Keratinocyte (primary cell): ENCODE measurements at regions not wholly inside any gene's neighbourhood (a gene's known extent, or its start where the extent isn't known, plus 50 kb on each side); places are given as distances from the start of the nearest gene placed in this dataset.

Experiments
- DNase-seq: peaks from one replicate; pipeline ENCODE4 v3.0.0-alpha.2; 2011; ENCODE audit warnings: low read depth, missing footprints, low spot score
- FAIRE-seq: peaks from 2 replicates; lab custom pipeline; 2011; peaks lifted over from hg19 to GRCh38; lab: Jason Lieb, UNC
- H2AFZ ChIP-seq: 2 replicates; pipeline ENCODE4 v1.6.0; 2012; ENCODE audit warnings: low read length, control low read depth, inconsistent platforms; ENCODE audit not compliant: control insufficient read depth
- H3K27ac ChIP-seq: 2 replicates; pipeline ENCODE4 v1.5.1; 2011; ENCODE audit warnings: low read length; ENCODE audit not compliant: control insufficient read depth, insufficient read depth
- H3K27me3 ChIP-seq: 3 replicates; pipeline ENCODE4 v1.6.0; 2011; ENCODE audit warnings: low read length; ENCODE audit not compliant: control insufficient read depth, insufficient read depth; ENCODE audit errors: extremely low read depth
- H3K36me3 ChIP-seq, 2 experiments: 2 replicates in 1 of 2; 3 replicates in 1 of 2; pipeline ENCODE4 v1.5.1; 2011; ENCODE audit warnings: low read length in 2 of 2, mild to moderate bottlenecking in 1 of 2; ENCODE audit not compliant: control insufficient read depth in 2 of 2, insufficient read depth in 2 of 2; ENCODE audit errors: extremely low read depth in 1 of 2
- H3K4me1 ChIP-seq: 3 replicates; pipeline ENCODE4 v1.5.1; 2011; ENCODE audit warnings: low read length; ENCODE audit not compliant: control insufficient read depth, insufficient read depth; ENCODE audit errors: extremely low read depth
- H3K4me2 ChIP-seq: 3 replicates; pipeline ENCODE4 v1.6.0; 2011; ENCODE audit warnings: low read depth, low read length; ENCODE audit not compliant: control insufficient read depth, insufficient read depth; ENCODE audit errors: extremely low read depth
- H3K4me3 ChIP-seq, 3 experiments: fragments of 200-600 bp in 1 of 3; sonication (generic) in 1 of 3; 2 replicates in 2 of 3; 3 replicates in 1 of 3; pipeline ENCODE4 v1.5.1; 2011 to 2016; ENCODE audit warnings: low read length in 3 of 3, mild to moderate bottlenecking in 3 of 3, control low read depth in 2 of 3, inconsistent platforms in 1 of 3, low read depth in 1 of 3, mixed read lengths in 1 of 3, mixed run types in 1 of 3, moderate library complexity in 1 of 3; ENCODE audit not compliant: control insufficient read depth in 2 of 3, insufficient read depth in 2 of 3; ENCODE audit errors: extremely low read depth in 1 of 3
- H3K79me2 ChIP-seq: 2 replicates; pipeline ENCODE4 v1.6.0; 2012; ENCODE audit warnings: low read length; ENCODE audit not compliant: control insufficient read depth, insufficient read depth
- H3K9ac ChIP-seq: 3 replicates; pipeline ENCODE4 v1.6.0; 2011; ENCODE audit warnings: low read length; ENCODE audit not compliant: control insufficient read depth, insufficient read depth; ENCODE audit errors: extremely low read depth
- H3K9me1 ChIP-seq: 3 replicates; pipeline ENCODE4 v1.6.0; 2011; ENCODE audit warnings: low read length; ENCODE audit not compliant: control insufficient read depth, insufficient read depth; ENCODE audit errors: extremely low read depth
- H3K9me3 ChIP-seq: 2 replicates; pipeline ENCODE4 v1.5.1; 2012; ENCODE audit warnings: low read depth, low read length; ENCODE audit not compliant: control insufficient read depth
- H4K20me1 ChIP-seq: 3 replicates; pipeline ENCODE4 v1.6.0; 2011; ENCODE audit warnings: low read length; ENCODE audit not compliant: control insufficient read depth, insufficient read depth; ENCODE audit errors: extremely low read depth
- EZH2 ChIP-seq: IDR thresholded peaks from one replicate; pipeline ENCODE4 v1.6.1; 2012; ENCODE audit warnings: inconsistent platforms, mild to moderate bottlenecking, low read length, moderate library complexity
- dilution Hi-C: fragments of 300-500 bp; cut with MboI; formaldehyde crosslinking; loops from one replicate; pipeline ENCODE4 v1.7.0; 2020; ENCODE audit warnings: low sequenced_read_pairs; ENCODE audit not compliant: extremely low pct_ligation_motif_present
- TF ChIP-seq, protein P1 (sequence below), 3 experiments: IDR thresholded peaks in 1 of 3; conservative IDR thresholded peaks in 1 of 3; optimal IDR thresholded peaks in 1 of 3; 2 replicates in 2 of 3; 3 replicates in 1 of 3; pipeline versions ENCODE3 to v1.5.1; 2011; ENCODE audit warnings: low read length in 3 of 3, mild to moderate bottlenecking in 3 of 3, moderate library complexity in 2 of 3, control low read depth in 1 of 3, inconsistent platforms in 1 of 3; ENCODE audit not compliant: insufficient read depth in 2 of 3; ENCODE audit errors: extremely low read depth in 1 of 3

DNA sequence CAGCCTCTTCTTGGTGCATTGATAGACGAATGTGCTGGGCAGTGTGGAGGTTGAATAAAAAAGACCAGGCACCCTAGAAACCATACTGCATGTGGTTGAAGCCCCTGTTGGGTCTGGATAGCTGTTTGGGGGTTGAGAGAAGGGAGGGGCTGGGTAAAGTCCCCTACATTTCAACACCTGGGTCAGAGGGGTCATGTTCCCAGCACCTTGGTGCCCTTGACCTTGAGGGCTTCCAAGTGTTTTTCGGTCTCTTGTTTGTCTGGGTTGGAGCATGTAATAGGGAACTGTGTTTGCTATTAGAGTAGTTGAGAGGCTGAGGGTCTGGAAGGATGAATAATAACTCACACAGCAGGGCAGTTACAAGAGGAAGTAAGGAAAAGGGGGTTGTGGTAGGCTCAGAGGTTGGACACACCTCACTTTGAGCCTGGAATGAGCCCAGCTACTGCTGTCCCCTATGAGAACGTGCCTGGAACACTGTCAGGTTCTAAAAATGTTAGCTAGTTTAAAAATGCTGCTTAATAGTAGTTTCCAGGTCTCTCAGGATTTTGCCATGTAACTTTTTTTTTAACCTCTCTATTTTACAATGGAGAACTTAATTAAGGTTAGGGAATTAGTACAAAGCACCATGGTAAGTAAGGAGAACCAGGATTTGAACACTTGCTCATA lies 155.2 kb upstream of the SPRY4 start:
- H3K9ac ChIP-seq, result no peak overlapping the region
- no peak for TF ChIP-seq EZH2
- TF ChIP-seq, protein P1, sequence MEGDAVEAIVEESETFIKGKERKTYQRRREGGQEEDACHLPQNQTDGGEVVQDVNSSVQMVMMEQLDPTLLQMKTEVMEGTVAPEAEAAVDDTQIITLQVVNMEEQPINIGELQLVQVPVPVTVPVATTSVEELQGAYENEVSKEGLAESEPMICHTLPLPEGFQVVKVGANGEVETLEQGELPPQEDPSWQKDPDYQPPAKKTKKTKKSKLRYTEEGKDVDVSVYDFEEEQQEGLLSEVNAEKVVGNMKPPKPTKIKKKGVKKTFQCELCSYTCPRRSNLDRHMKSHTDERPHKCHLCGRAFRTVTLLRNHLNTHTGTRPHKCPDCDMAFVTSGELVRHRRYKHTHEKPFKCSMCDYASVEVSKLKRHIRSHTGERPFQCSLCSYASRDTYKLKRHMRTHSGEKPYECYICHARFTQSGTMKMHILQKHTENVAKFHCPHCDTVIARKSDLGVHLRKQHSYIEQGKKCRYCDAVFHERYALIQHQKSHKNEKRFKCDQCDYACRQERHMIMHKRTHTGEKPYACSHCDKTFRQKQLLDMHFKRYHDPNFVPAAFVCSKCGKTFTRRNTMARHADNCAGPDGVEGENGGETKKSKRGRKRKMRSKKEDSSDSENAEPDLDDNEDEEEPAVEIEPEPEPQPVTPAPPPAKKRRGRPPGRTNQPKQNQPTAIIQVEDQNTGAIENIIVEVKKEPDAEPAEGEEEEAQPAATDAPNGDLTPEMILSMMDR (optimal IDR thresholded peaks at IDR 0.05 in 1 of 3, IDR thresholded peaks at IDR 0.05 in 1 of 3, conservative IDR thresholded peaks at IDR 0.05 in 1 of 3; ENCODE audit: extremely low read depth in 1 of 3, insufficient read depth in 2 of 3, low read length in 3 of 3), result no peak
- H3K9me1 ChIP-seq, result no peaks in the 10 kb centered on the region
- H4K20me1 ChIP-seq, result no peaks in the 10 kb centered on the region
- FAIRE-seq (no peak), DNase-seq (no peak)
- dilution Hi-C loops, result no loop called here
- H3K9me3 ChIP-seq, result peaks cover 3% of the 10 kb centered on the region
- H3K27ac ChIP-seq, result no peak overlapping the region
- H3K27me3 ChIP-seq, result no peaks in the 10 kb centered on the region
- no peaks in the 10 kb centered on the region for H3K36me3 ChIP-seq
- no peak overlapping the region for H2AFZ ChIP-seq
- no peaks in the 10 kb centered on the region for H3K79me2 ChIP-seq
- no peak overlapping the region for H3K4me2 ChIP-seq
- H3K4me3 ChIP-seq, result no peak overlapping the region
- peaks cover 11% of the 10 kb centered on the region for H3K4me1 ChIP-seq

DNA sequence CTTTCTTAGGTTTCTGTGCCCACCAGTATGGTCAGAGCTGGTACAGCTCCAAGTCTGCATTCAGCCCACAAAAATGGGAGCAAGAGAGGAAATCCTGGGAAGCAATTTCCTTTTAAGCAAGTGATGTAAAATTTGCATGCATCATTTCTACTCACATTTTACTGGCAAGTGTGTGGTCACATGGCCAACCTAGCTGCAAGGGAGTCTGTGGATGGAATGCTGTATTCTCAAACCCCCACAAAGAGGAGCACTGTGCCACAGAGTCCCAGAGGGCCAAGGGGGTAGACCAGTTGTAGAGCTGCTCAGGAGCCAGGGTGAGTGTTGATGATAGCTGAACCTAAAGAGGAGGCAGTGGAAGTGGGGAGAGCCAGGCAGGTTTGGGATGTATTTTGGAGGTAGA lies 154.3 kb upstream of the SPRY4 start:
- H3K9me1 ChIP-seq, result no peaks in the 10 kb centered on the region
- FAIRE-seq, result no peak
- TF ChIP-seq EZH2, result no peak
- TF ChIP-seq, protein P1 (optimal IDR thresholded peaks at IDR 0.05 in 1 of 3, IDR thresholded peaks at IDR 0.05 in 1 of 3, conservative IDR thresholded peaks at IDR 0.05 in 1 of 3; ENCODE audit: extremely low read depth in 1 of 3, insufficient read depth in 2 of 3, low read length in 3 of 3), result no peak
- DNase-seq, result no peak
- H4K20me1 ChIP-seq, result no peaks in the 10 kb centered on the region
- H3K4me1 ChIP-seq, result peaks cover 20% of the 10 kb centered on the region
- H3K9me3 ChIP-seq, result peaks cover 3% of the 10 kb centered on the region
- H3K36me3 ChIP-seq, result no peaks in the 10 kb centered on the region
- H3K79me2 ChIP-seq, result no peaks in the 10 kb centered on the region
- no peak overlapping the region for H3K9ac ChIP-seq
- no peak overlapping the region for H3K4me3 ChIP-seq
- no peak overlapping the region for H3K27ac ChIP-seq
- dilution Hi-C loops, result no loop called here
- no peak overlapping the region for H2AFZ ChIP-seq
- H3K4me2 ChIP-seq, result no peak overlapping the region
- H3K27me3 ChIP-seq, result no peaks in the 10 kb centered on the region
